ENCODE measurements at regions not wholly inside any gene's neighbourhood (a gene's known extent, or its start where the extent isn't known, plus 50 kb on each side); places are given as distances from the start of the nearest gene placed in this dataset.

DNA sequence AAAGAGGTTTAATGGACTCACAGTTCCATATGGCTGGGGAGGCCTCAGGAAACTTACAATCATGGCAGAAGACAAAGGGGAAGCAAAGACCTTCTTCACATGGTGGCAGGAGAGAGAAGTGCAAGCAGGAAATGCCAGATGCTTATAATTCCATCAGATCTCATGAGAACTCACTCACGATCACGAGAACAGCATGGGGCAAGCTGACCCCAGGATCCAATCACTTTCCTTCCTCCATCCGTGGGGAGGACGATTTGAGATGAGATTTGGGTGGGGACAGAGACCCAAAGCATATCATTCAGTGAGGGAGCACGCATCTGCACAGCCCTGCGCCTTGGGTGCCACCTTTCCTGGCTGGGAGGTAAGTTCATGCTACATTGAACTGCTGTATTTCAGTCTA lies 234.1 kb upstream of the ATP10A start:
- TF ChIP-seq, protein P1, sequence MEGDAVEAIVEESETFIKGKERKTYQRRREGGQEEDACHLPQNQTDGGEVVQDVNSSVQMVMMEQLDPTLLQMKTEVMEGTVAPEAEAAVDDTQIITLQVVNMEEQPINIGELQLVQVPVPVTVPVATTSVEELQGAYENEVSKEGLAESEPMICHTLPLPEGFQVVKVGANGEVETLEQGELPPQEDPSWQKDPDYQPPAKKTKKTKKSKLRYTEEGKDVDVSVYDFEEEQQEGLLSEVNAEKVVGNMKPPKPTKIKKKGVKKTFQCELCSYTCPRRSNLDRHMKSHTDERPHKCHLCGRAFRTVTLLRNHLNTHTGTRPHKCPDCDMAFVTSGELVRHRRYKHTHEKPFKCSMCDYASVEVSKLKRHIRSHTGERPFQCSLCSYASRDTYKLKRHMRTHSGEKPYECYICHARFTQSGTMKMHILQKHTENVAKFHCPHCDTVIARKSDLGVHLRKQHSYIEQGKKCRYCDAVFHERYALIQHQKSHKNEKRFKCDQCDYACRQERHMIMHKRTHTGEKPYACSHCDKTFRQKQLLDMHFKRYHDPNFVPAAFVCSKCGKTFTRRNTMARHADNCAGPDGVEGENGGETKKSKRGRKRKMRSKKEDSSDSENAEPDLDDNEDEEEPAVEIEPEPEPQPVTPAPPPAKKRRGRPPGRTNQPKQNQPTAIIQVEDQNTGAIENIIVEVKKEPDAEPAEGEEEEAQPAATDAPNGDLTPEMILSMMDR (IDR thresholded peaks at IDR 0.05; ENCODE audit: insufficient read depth, low read depth, low read length, missing control alignments) = no peak
- DNase-seq (ENCODE audit: low read depth) = no peak
- no peak overlapping the region for H3K4me3 ChIP-seq (ENCODE audit: low read length)

DNA sequence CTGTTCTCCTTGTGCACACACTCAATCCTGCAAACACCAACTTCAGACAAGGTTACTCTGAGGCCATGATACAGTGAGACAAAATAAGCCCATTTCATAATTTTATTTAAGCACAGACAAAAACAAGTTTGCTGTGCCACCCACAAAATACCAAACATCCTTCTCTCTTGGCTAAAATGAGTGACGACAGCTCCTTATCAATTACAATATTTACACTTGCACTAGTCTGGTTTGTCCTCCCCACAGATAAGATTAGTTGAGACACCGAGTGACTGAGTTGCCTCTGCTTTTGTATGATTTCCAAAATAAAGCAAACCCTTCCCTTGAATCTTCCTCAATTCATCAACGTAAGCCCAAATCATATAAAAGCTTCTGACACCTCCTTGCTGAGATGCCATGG lies 233.5 kb upstream of the ATP10A start:
- DNase-seq (ENCODE audit: low read depth) = no peak
- no peak overlapping the region for H3K4me3 ChIP-seq (ENCODE audit: low read length)
- TF ChIP-seq, protein P1 (IDR thresholded peaks at IDR 0.05; ENCODE audit: insufficient read depth, low read depth, low read length, missing control alignments) = no peak

DNA sequence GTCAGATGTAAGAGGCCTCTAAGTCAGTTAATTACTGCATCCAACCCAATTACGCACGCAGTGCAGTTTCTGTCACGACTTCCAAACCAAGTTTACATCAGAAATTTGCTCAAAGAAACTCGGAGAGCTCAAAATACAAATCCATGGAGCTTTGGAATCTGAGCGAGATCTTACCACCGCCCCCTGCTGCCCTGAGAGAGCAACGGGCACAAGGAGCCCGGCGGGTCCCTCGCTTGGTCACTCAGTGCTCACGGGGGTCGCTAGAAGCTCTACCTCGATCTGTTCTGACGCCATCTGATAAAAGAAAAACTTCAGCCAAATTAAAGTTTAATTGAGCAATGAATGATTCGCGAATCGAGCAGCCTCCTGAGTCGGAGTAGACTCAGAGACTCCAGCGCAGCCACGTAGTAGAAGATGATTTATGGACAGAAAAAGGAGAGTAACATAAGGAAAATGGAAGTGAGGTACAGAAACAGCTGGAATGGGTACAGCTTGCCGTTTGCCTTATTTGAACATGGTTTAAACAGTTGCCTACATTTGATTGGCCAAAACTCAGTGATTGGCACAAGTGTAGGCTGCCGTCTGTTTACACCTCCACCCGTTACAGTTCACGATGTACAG lies 232.7 kb upstream of the ATP10A start:
- no peak for DNase-seq (ENCODE audit: low read depth)
- TF ChIP-seq, protein P1 (IDR thresholded peaks at IDR 0.05; ENCODE audit: insufficient read depth, low read depth, low read length, missing control alignments) = no peak
- H3K4me3 ChIP-seq (ENCODE audit: low read length) = no peak overlapping the region

DNA sequence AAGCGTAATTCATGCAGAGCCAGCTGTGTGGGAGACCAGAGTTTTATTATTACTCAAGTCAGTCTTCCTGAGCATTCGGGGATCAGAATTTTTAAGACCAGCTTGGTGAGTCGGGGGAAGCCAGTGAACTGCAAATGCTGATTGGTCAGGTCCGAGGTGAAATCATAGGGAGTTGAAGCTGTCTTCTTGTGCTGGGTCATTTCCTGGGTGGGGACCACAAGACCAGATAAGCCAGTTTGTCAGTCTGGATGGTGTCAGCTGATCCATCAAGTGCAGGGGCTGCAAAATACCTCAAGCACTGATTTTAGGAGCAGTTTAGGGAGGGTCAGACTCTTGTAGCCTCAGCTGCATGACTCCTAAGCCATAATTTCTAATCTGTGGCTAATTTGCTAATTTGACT lies 228.1 kb upstream of the ATP10A start:
- TF ChIP-seq, protein P1 (IDR thresholded peaks at IDR 0.05; ENCODE audit: insufficient read depth, low read depth, low read length, missing control alignments) = no peak
- DNase-seq (ENCODE audit: low read depth) = peak; percentile 26
- no peak overlapping the region for H3K4me3 ChIP-seq (ENCODE audit: low read length)

DNA sequence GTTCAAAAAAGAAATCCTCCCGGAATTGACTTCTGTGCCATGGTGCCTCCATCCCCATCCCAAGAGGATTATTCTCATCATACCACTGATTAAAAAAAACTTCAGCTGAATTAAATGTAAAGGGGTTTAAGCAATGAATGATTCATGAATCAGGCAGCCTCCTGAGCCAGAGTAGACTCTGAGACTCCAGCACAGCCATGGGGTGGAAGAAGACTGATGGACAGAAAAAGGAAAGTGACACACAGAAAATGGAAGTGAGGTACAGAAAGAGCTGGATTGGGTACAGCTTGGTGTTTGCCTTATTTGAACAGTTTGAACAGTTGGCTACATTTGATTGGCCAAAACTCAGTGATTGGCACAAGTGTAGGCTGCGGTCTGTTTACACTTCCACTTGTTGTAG lies 224.8 kb upstream of the ATP10A start:
- TF ChIP-seq, protein P1 (IDR thresholded peaks at IDR 0.05; ENCODE audit: insufficient read depth, low read depth, low read length, missing control alignments) = no peak
- peak; percentile 5 for DNase-seq (ENCODE audit: low read depth)
- H3K4me3 ChIP-seq (ENCODE audit: low read length) = no peak overlapping the region

DNA sequence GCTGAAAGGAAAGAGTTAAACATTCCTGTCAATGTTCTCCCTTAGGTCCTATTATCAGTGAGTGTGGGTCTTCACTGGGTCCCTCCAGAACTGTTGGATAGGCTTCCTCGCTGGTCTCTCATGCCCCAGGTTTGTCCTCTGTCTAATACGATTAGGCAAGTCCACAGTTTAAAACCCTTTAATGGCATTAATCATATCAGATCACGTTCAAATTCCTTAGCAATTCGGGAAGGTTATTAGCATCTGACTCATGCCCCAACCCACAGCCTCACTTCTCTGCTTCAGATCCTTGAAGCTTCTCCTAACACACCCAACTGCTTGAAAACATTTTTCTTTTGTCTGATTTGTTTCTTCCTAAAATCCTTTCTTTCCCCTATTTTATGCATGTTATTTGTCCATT lies 224.3 kb upstream of the ATP10A start:
- DNase-seq (ENCODE audit: low read depth) = peak; percentile 69
- TF ChIP-seq, protein P1 (IDR thresholded peaks at IDR 0.05; ENCODE audit: insufficient read depth, low read depth, low read length, missing control alignments) = no peak
- H3K4me3 ChIP-seq (ENCODE audit: low read length) = no peak overlapping the region

DNA sequence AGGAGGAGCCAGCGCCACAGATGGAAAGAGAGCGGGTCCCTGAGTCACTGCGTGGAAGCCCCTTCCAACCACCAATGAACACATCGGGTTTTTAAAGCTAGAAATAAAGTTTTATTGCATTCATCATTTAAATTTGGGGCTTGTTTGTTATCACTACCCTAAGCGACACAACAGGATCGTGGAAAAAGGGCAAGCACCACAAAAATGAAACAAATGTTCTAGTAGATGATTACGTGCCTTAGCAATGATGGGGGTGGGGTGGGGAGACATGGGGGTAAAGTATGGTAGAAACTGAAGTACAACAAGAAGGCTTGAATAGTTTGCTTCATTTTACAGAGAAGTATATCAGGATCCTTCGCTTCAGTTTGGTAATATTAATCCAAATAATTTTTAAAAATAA lies 221.6 kb upstream of the ATP10A start:
- DNase-seq (ENCODE audit: low read depth) = no peak
- TF ChIP-seq, protein P1 (IDR thresholded peaks at IDR 0.05; ENCODE audit: insufficient read depth, low read depth, low read length, missing control alignments) = no peak
- no peak overlapping the region for H3K4me3 ChIP-seq (ENCODE audit: low read length)
